ENCODE measurements at regions not wholly inside any gene's neighbourhood (a gene's known extent, or its start where the extent isn't known, plus 50 kb on each side); places are given as distances from the start of the nearest gene placed in this dataset.
"Not testable (repeated sequence)": the region's sequence is repeated elsewhere in the genome, so short reads cannot be mapped to it uniquely, and the experiment has no call there.

GRCh38 chr6:5899216-5900045 is 107.3 kb downstream of the NRN1 start:
- ChIA-PET POLR2A (no interaction called here), CTCF (no interaction called here)

DNA sequence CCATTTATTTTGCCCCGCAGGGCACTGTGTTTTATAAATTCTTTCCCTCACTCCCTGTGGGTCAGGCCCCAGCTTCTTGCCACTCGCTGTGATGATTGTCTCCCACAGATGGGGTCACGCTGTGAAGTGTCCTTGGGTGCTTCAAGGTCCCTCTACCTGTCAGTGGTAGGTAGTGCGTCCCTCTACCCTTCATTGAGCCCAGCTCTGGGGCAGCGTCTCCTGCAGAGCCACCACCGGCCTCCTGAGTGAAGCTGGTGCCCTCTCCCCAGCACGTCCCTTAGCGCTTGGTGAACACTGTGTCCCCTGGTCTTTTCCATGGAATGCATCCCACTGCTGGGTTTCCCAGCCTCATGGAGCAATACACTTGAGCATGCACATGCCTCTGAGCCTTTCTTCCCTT is 108.2 kb downstream of the NRN1 start:
- ChIA-PET POLR2A (no interaction called here), CTCF (no interaction called here)

GRCh38 chr6:5898102-5898501 is 108.6 kb downstream of the NRN1 start:
- CTCF ChIA-PET, result no interaction called here
- POLR2A ChIA-PET, result no interaction called here

DNA sequence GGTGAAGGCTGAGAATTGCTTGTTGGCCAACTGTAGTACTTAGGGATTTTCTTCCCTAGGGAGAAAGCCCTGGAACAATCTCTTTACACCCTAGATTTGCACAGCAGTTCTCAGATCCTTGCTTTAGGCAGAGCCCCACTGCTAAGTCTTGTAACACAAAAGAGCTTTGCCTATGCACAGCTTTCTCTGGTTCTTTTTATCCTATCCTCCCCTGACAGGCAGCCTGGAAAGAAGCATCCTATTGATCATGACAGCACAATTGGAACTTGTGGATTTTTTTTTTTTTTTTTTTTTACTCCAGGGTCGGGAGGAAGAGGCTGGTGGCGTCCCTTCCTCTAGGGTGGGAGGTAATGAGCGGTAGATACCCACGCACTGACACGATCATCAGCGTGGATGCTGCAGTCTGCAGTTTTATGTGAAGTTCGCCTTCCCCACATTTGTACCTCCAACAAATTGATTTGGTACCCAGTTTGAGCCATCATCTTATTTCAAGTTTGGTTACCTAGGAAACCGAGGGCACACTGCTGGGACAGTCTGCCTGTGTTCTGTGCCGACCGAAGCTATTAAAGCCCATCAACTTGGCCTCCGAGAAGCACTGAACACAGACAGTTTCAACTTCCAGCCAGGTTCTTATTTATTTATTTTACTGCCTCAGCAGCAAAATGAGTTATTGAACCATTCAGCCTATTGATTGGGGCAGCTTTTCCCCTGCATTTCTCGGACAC is 110.1 kb downstream of the NRN1 start:
- ChIA-PET CTCF (interaction anchor here (0.7 kb wide), 1 partner anchor 369 kb away, joined by 3 read pairs; no protein-coding TSS in a partner anchor), POLR2A (no interaction called here)

DNA sequence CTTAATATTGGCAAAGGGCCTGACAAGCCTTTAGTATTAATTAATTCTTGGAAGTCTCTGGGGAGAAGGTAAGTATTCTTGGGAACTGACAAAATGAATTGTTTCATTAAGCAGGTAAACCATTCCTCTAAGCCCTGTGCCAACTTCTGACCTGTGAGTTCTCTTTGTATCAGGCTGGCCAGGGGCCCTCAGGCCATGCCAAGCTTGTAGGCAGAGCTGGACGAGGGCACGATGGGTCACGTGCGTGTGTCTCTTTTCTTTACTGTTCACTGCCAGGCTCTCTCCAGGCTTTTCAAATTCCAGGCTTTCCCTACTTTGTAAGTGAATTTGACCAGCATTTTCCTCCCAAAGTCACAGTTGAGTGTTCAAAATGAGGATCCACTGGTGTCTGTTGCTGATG is 112.4 kb downstream of the NRN1 start:
- CTCF ChIA-PET, result no interaction called here

GRCh38 chr6:5893295-5893694 is 113.4 kb downstream of the NRN1 start:
- ChIA-PET CTCF (no interaction called here), POLR2A (no interaction called here)

More for the DNA sequence above, 112.4 kb downstream of the NRN1 start:
- POLR2A ChIA-PET, result no interaction called here

DNA sequence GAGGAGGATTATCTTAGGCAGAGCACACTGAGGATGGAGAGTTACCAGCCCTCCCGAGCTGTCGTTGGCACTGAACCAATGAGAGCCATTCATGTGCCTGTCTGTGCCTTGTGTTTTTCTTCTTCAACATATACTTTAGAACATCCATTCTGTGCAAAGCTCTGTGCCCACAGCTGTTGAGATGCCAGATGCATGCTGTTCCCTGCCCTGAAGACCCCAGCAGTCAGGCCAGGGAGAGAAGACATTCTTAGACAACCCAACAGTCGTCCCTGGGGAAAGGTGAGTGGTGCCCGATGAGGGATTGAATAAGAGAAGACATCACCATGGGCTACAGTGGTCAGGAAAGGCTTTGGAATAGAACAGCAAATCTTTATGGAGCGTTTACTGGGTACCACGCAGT is 114.1 kb downstream of the NRN1 start:
- POLR2A ChIA-PET, result interaction anchor here (0.6 kb wide), 1 partner anchor 41 kb away, joined by 4 read pairs; no protein-coding TSS in a partner anchor
- CTCF ChIA-PET, result no interaction called here

DNA sequence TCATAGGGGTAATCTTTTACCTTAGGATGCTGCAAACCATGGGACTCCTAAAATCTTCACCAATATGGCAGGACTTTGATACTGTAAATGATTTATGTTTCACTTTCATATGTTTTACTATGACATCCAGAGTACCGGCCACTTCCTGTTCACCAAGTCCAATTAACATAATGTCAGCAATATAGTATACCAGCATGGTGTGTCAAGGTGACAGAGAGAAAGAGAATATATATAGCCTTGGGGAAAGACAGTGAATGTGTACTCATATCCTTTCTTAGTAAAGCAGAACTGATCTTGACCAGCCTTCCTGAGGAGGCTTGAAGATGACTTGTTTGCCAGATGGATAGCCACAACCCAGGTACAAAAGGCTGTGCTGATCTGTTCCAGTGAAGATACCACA is 127.9 kb downstream of the NRN1 start:
- ChIA-PET POLR2A (no interaction called here), CTCF (no interaction called here)

DNA sequence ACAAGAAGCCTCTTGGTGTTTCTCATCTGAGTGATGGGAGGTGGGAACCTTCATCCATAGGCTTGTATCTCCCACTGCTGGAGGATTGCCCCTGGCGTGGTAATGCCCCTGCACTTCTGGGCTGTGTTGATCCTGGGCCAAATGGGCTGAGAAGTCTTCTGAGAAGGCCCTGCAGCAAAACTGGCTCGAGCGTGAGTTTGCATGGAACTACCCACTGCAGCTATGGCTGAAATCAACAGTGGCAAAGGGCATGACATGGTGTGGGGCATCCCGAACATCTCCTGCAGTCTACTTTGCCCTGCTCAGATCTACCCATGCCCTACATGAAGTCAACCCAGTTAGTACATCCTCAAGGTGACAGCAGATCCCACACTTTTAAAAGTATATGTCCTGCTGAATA is 130.6 kb downstream of the NRN1 start:
- CTCF ChIA-PET, result no interaction called here
- POLR2A ChIA-PET, result no interaction called here

- CTCF ChIA-PET, POLR2A ChIA-PET: not testable (repeated sequence)
Measured at GRCh38 chr6:5873976-5874375, 132.7 kb downstream of the NRN1 start.

DNA sequence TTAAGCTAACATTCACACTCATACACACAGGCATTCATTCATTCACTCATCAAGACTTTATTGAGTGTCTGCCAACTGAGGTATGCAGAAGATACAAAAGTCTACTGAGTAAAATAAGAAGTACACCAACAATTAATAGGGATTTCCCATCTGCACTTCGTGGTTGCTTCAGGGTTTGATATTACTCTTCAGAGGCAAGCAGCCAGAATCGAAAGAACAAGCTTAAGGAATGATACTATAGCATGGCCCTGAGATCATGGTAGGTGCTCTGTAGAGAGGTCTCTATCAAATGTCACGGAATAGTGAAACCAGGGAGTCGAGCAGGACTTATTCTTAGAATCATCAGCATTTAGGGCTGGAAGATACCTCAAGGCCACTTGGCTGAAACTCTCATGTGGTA is 135.4 kb downstream of the NRN1 start:
- ChIA-PET POLR2A (interaction anchor here (0.7 kb wide), 1 partner anchor 39 kb away, joined by 3 read pairs; no protein-coding TSS in a partner anchor), CTCF (no interaction called here)

GRCh38 chr6:5869676-5870075 is 137.0 kb downstream of the NRN1 start:
- POLR2A ChIA-PET, result no interaction called here
- CTCF ChIA-PET, result no interaction called here

DNA sequence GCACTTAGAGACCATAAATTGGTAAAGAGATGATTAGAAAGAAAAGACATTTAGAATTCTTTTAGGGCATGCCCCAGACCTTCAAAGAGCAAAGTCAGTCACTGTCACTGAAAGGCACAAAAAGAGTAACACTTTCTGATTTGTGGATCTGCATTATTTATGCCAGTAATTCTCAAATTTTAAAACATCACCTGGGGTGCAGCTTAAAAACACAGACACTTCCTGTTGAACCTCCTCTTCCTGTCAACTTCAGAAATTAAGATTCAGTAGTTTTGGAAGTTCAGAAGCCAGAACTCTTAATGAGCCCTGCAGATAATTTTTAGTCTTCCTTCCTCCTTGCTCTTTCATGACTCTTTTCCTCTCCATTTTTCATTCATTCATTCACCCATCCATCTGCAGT is 137.5 kb downstream of the NRN1 start:
- CTCF ChIA-PET, result no interaction called here
- POLR2A ChIA-PET, result no interaction called here

GRCh38 chr6:5866547-5867051 is 140.1 kb downstream of the NRN1 start:
- POLR2A ChIA-PET, result no interaction called here
- CTCF ChIA-PET, result interaction anchor here (0.6 kb wide), 1 partner anchor 1837 kb away, joined by 3 read pairs; no protein-coding TSS in a partner anchor

- ChIA-PET CTCF (no interaction called here), POLR2A (no interaction called here)
Measured at GRCh38 chr6:5865506-5866031, 141.2 kb downstream of the NRN1 start.

- POLR2A ChIA-PET, result no interaction called here
- CTCF ChIA-PET, result no interaction called here
Measured at GRCh38 chr6:5860849-5861248, 145.9 kb downstream of the NRN1 start.

GRCh38 chr6:5855787-5856470 is 150.8 kb downstream of the NRN1 start:
- ChIA-PET CTCF (no interaction called here), POLR2A (no interaction called here)

- ChIA-PET CTCF (no interaction called here), POLR2A (no interaction called here)
Measured at GRCh38 chr6:5854899-5855298, 151.8 kb downstream of the NRN1 start.

- CTCF ChIA-PET, result no interaction called here
- POLR2A ChIA-PET, result interaction anchor here (0.6 to 0.7 kb wide), 2 partner anchors 41 to 1314 kb away, joined by 4 to 7 read pairs; no protein-coding TSS in a partner anchor
Measured at GRCh38 chr6:5851261-5851757, 155.4 kb downstream of the NRN1 start.

DNA sequence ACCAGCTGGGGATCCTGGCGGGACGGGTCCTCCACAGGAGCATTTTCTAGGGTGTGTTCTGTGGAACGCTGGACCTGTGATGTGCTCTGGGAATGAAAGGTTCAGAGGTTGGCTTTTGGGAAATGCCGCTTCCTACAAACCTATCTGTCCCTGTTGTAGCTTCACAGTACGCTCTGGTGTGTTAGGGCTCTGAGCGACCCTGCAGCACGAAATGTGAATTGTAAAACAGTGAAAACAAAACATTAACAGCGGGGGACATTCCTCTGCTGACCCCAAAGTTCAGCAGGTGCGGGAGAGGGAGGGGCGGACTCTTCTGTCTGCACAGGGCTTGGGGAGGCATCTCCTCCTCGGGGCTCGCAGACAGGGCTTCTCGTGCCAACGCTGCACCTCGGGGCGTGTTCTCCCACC is 155.9 kb downstream of the NRN1 start:
- ChIA-PET POLR2A (interaction anchor here (0.6 to 0.7 kb wide), 2 partner anchors 42 to 1314 kb away, joined by 4 to 7 read pairs; no protein-coding TSS in a partner anchor), CTCF (no interaction called here)

Measured in activated CD8-positive, alpha-beta memory T cell treated with anti-CD3 and anti-CD28 coated beads for 36 hours (primary cell).